ENCODE measurements at regions not wholly inside any gene's neighbourhood (a gene's known extent, or its start where the extent isn't known, plus 50 kb on each side); places are given as distances from the start of the nearest gene placed in this dataset.
"Not testable (repeated sequence)": the region's sequence is repeated elsewhere in the genome, so short reads cannot be mapped to it uniquely, and the experiment has no call there.

DNA sequence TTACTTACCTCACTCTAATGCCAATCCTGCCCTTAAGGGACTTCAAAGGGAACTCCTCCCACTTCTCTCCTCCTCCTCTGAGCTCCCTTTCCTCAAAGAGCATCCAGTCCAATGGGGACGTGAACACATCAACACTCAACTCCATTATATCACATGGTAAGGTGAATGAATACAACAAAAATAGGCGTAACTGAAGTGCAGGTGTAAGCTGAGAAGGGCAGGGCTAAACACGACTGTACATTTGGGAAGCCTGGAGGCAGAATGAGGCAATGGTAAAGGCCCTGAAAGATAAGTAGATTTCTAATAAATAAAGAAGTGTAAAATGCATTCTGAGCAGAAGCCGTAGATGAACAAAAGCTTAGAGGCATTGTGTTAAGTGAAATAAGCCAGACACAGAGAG lies 226.1 kb upstream of the TRIB2 start:
- DNase-seq (ENCODE audit: low read depth in 3 of 3) = no peak

- not testable (repeated sequence) for DNase-seq (ENCODE audit: low read depth in 3 of 3)
Observed at GRCh38 chr2:12492360-12492759, 224.4 kb upstream of the TRIB2 start.

GRCh38 chr2:12493031-12493513 lies 223.7 kb upstream of the TRIB2 start:
- DNase-seq (ENCODE audit: low read depth in 3 of 3) = peak in 2 of 3 experiments; percentile 29 to 38

DNA sequence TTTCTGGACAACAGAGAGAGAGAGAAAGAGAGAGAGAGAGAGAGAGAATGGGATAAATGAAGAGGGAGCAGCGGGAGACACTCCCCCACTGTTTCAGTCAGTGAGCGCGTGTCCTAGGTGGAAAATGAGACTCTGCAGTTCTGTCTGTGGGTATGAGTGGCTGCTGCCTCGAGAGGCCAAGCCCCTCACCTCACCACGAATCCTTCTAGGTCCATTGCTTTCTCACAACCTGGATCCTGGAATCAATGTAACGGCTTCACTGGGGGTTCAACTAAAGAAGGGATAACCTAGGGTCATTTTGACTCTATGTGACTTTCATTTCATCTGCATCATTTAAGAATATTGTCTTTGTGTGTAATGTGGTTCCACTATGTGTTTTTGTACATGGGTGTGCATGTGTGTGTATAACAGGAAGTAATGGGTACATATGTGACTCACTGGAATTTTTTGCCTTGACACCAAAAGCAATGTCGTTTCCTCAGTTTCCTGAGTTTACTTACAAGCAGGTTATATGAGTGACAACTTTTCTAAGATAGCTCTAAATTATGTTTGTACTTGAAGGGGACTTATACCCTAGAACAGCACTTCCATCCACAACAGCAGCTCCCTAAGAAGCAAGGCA lies 221.4 kb upstream of the TRIB2 start:
- no peak for DNase-seq (ENCODE audit: low read depth in 3 of 3)

- DNase-seq (ENCODE audit: low read depth in 3 of 3) = no peak
Observed at GRCh38 chr2:12498286-12498685, 218.4 kb upstream of the TRIB2 start.

DNA sequence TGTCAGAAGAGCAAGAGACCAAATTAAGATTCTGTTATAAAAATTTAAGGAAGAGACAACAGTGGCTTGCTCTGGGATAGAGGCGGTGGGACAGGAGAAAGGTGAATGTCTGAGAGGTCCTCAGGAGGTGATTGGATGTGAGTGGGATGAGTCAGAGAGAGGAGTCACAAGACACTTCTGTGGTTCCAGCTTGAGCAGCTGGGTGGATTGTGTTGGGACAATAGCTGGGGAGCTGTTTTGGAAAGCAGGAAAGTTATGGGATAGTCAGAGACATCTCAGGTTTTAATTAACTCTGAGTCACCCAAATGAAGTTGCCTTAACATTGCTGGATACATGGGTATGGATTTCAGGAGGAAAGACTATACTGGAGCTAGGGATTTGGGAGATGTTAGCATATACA lies 218.0 kb upstream of the TRIB2 start:
- no peak for DNase-seq (ENCODE audit: low read depth in 3 of 3)

DNA sequence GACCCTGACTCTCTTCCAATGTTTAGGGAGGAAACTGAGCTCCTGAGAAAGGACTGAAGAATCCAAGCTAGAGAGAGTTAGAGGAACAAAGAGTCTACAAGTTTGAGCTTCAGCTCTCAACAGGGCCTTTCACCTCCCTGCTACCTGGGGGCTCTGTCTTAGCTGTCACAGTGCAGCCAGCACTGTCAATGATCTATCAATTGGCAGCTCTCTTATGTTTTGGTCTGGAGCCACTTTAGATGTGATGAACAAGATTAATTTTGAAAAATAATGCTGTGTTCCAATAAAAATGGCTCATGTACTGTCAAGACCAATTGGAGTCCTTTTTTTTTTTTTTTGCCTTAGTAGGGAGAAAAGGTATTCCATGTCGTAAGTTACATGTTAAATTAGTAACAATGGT lies 215.8 kb upstream of the TRIB2 start:
- no peak for DNase-seq (ENCODE audit: low read depth in 3 of 3)

DNA sequence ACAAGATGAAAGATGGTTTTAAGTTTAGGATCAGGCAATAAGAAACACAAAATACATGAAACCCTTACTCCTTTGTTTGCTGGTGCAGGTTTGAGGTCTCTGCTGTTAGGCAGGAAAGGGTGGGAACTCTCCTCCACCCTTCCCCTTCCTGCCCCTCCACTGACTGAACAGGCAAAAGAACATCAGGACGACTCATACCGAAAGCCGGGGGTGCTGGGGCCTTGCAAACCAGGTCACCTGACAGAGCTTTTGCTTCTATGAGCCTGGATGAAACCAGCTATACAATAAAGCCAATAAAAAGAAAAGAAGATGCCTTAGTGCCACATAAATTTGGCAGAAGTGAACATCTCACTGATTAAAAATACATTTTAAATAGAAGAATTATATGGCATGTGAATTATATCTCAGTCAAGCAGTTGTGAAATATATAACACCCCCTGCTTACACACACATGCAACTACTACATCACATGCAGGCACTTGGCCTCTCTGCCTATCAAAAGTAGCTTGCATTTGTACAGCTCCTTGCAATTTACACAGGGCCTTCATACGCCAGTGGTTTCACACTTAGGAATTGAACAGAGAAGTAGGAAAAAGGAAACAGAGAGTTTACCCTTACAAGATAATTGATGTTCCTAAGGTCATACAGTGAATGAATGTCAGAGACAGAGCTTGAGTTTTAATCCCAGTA lies 215.1 kb upstream of the TRIB2 start:
- DNase-seq (ENCODE audit: low read depth in 3 of 3) = peak; percentile 48 to 74 (median 53)

DNA sequence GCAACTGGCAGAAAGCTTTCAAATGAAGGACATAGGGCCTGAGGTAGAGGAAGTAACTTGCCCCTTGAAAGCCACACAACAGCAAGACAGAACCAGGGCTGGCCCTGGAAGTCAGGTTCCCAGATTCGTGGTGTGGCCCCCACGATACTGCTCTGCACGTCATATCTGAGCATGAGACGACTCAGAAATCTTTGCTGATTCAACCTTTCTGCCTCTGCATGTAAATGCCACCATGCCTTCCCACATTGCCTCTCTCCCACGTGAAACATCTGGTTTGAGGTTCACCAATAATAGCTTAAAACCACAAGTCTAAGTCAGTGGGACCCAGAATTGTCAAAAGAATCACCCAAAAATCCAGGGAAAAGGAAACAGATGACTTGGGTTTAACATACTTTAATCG lies 214.0 kb upstream of the TRIB2 start:
- DNase-seq (ENCODE audit: low read depth in 3 of 3) = peak in 2 of 3 experiments; percentile 44

DNA sequence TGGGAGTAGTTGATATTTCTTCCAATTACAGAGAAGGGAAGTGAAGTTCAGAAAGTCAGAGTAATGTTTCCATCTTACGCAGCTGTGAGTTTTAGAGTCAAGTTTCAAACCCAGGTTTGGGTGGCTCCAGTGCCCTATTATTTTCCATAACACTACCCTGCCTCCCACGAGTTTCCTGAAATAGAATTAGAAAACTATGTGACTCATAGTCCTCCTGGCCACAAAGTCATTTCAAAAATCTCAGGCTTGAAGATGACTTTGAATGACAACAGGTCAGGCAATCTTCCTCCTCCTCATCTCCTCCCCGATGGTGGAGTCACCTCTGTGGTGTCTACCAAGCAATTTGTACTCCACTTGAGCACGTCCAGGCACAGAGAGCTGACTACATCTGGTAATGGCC lies 212.3 kb upstream of the TRIB2 start:
- peak; percentile 28 to 38 (median 33) for DNase-seq (ENCODE audit: low read depth in 3 of 3)

- no peak for DNase-seq (ENCODE audit: low read depth in 3 of 3)
Observed at GRCh38 chr2:12506846-12507245, 209.9 kb upstream of the TRIB2 start.

GRCh38 chr2:12507295-12507694 lies 209.4 kb upstream of the TRIB2 start:
- peak; percentile 66 to 80 (median 72) for DNase-seq (ENCODE audit: low read depth in 3 of 3)

- DNase-seq (ENCODE audit: low read depth in 3 of 3) = no peak
Observed at GRCh38 chr2:12510070-12510469, 206.7 kb upstream of the TRIB2 start.

DNA sequence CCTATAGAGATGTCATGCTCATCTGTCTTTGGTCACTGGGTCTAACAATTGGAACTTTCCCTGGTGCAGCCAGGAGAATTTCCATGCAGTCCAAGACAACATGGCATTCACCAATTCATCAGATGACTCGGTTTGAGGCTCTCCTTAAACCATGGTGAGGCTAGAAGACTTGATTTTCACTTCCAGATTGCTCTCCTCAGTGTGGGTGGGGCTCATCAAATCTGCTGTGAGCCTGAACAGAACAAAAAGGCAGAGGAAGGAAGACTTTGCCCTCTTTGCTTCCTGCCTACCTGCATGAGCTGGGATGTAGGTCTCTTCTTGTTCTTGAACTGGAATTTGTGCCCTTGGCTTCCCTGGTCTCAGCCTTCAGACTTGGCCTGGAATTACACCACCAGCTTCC lies 203.4 kb upstream of the TRIB2 start:
- DNase-seq (ENCODE audit: low read depth in 3 of 3) = no peak

- no peak for DNase-seq (ENCODE audit: low read depth in 3 of 3)
Observed at GRCh38 chr2:12514168-12514567, 202.6 kb upstream of the TRIB2 start.

DNA sequence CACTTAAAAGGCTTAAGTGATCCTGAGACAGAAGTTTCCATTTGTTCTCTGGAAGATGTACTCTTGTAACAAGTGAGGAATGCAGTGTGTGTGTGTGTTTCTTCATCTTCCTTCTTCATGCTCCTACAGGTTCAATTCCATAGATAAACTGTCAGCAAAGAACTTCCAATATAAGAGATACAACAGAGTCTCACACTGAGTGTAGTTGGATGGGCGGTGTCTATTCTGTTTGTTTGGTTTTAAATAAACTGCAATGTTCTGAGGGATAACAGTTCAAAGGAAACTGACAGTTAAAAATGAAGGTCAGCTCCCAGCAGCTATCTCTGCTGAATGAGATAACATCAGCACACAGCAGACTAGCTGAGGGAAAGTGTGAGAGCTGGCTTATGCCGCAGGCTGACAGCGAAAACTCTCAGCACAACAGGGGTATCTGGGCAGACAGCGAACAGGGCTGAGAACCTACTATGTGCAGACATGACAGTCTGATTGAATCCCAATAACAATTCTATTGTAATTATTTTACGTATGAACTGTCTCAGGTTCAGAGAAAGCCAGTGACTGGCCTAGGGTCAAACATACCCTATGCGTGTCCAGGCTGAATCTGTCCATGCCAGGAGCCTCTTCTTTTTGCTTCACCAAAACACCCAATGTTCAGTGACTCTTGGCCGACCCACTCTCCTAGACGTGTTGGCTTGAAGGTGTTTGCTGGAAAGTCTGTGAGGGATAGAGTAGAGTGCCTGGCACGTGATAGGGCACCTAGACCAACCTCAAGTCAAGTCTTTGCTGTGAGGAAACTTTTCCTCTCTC lies 201.9 kb upstream of the TRIB2 start:
- no peak for DNase-seq (ENCODE audit: low read depth in 3 of 3)

DNA sequence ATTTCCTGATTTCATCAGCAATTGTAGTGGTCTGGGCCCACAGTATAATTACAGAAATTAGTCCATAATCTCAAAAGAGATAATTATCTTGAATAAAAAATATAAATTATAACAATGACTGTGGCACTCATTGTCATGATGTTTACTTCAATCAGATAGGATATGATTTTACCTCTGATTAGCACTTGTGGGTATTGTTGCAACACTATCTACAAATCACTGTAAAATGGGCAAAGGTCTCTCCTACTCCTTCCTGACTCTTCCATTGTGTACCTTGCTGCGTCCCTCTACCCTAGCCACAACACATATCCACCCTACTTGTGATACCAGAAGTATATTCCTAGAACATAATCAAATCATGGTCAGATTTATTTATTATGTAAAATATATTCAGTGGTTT lies 200.9 kb upstream of the TRIB2 start:
- DNase-seq (ENCODE audit: low read depth in 3 of 3) = no peak

- no peak for DNase-seq (ENCODE audit: low read depth in 3 of 3)
Observed at GRCh38 chr2:12533337-12534005, 183.3 kb upstream of the TRIB2 start.

GRCh38 chr2:12534646-12535263 lies 182.0 kb upstream of the TRIB2 start:
- no peak for DNase-seq (ENCODE audit: low read depth in 3 of 3)

DNA sequence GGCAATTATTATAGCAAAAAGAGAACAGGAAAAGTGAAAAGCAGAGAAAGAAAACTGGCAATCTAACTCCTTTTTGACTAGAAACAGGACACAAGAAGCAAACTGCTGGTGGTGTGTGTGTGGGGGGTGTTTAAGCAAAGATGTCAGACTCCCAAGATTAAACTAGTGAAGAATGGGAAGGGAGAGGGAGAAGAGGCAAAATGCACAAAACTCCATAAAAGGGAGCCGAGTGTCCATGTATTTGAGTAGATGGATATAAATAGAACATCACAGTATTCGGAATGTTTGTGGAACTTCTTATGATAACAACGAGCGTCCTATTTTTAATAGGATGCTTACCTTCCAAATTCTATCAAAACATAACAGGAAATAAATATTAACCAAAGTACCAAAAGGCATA lies 179.8 kb upstream of the TRIB2 start:
- no peak for DNase-seq (ENCODE audit: low read depth in 3 of 3)

DNA sequence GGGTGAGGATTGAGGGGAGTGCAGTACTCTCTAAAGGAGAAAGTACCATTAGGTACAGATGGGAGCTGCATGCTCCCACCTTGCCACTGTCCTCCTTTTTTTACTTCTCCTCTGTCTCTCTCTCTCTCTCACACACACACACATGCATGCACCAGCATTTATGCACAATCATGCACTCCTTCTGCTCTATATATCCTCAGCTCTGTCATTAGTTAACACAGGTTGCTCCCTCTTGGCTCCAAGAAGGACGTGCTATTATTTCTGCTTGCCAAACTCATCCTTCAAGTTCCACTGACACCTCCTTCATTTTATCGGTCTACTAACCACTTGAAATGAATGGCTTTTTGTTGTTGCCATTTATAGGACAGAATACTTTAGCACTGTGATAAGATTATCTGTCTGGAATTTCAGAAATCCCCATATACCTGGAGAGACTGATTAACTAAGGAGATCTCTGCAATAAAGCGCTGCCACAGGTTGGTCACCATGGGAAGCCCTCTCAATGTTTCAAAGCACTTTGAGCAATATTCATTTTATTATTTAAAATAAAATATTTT lies 178.5 kb upstream of the TRIB2 start:
- no peak for DNase-seq (ENCODE audit: low read depth in 3 of 3)
